ENCODE measurements at regions not wholly inside any gene's neighbourhood (a gene's known extent, or its start where the extent isn't known, plus 50 kb on each side); places are given as distances from the start of the nearest gene placed in this dataset.

DNA sequence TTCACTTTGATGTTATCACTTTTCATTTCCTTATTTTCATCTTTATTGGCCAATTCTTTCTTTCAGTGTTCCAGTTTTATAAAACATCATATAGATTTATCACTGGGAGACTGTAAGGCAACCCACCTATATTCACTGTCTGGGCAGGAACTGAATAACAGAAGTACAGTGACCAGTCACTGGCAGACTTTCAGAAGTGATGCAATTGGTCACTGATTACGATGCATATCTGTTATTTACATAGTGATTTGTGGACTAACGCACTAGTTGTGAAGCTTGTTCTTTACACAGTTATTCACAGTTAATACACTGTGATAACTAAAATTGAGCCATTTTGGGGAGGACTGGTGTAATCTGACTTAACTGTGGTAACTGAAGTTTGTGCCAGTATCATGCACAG lies 190.2 kb upstream of the DPH6 start:
- DNase-seq: no peak

DNA sequence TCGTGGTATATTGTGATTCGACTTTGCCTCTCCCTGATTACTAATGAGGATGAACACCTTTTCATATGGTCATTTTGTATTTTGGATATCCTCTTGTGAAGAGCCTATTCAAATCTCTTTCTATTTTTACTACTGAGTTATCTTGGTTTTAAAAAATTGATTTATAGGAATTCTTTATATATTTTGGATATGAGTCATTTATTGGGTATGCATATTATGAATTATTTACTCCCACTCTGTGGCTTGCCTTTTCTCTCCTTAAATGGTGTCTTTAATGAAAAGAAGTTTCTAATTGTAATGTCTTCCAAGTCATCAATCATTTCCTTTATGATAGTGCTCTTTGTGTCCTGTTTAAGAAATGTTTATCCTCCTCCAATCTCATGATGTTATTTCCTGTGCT lies 191.5 kb upstream of the DPH6 start:
- DNase-seq: no peak

DNA sequence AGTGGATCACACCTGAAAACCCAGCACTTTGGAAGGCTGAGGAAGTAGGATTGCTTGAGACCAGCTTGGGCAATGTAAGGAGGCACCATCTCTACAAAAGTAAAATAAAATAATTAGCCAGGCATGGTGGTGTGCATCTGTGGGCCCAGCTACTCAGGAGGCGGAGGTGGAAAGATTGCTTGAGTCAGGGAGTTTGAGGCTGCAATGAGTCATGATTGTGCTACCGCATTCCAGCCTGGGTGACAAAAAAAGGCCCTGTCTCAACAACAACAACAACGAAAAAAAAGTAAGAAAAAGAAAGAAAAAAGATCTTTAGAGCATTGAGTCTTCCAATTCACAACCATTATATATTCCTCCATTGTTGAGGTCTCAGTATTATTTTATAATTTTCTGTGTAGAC lies 192.4 kb upstream of the DPH6 start:
- DNase-seq: no peak

DNA sequence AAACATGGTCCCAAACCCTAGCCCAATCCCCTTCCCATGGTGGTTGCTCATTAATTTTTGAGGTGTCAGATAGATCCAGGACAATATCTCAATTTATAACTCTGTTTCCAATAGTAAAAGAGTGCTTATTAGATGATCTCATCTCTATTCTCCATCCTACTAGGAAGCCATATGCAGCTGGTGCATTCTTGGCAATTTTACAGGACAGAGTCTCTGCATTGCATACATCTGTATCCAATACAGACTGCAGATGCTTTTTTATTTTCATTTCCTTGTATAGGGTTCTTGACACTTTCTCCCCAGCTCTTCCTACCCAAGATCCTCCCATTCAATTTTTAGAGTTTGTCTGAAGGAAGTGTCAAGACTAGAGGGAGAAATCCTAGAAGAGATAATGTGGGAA lies 194.8 kb upstream of the DPH6 start:
- no peak for DNase-seq

DNA sequence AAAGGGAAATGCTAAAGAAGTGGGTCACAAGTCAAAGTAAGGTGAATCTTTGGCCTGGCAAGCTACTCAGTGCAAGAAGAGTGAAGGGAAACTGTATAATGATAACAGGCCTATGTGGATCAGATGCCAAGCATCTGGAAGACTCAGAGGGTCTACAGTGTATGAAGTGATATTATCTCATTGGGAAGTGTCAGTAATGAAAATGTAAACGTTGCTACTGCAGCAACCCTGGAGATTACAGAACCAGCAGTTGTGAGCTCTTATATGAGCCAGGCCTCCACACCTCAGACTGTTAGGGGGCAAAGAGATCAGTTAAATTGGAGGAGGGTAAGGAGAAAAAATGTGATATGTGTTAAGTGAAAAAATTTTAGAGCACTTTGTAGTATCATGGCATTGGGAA lies 195.4 kb upstream of the DPH6 start:
- DNase-seq: no peak

DNA sequence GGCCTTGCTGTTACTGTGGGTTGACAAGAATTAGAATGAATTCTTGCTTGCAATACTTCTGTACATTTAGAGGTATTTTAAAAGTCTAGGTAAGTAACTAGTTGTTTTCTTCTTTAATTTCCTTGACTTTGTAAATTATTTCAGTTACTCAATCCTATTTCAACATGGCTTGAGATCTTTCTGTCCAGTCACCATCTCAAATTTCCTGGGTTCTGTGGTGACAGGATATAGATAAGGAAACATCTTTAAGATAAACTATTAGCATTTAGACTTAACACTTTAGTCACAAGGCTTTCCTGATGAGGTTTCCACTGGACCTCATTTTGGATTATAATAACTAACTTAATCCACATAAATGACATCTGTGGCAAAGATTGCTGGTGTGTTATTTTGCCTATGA lies 195.9 kb upstream of the DPH6 start:
- no peak for DNase-seq

DNA sequence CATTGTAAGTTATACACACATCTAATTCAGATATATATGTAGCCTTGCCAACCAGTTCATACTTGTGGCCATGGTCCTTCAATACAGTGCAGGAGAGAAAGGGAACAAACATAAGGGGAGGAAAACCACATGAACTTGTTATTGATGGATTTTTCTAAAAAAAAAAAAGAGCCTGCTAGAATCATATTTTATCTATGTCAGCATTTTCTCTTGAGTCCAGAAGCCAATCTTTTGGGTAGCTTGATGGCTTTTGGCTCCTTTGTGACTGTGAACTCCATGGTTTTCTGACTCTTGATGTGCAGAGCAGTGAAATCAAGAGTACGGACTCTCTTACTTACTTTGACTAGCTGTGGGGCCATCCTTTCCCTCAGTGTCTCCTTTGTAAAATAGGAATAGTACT lies 197.4 kb upstream of the DPH6 start:
- DNase-seq: no peak

DNA sequence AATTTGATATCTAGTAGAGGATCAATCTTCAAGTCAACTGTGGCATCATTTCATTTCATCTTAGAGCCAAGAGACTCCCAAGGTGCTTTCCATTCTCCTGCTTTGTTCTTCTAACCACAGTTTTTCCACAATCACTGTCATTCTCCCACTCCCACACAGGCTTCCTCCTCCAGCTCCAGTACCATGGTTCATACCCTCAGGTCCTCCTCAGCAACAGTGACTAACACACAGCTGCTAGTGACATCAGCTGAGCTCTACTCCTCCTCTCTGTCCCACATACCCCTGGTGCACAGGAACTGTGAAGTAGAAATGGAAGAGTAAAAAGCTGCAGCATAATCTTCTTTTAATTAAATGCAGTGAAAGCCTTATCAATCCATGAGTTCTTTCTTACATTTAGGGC lies 200.2 kb upstream of the DPH6 start:
- DNase-seq: no peak

DNA sequence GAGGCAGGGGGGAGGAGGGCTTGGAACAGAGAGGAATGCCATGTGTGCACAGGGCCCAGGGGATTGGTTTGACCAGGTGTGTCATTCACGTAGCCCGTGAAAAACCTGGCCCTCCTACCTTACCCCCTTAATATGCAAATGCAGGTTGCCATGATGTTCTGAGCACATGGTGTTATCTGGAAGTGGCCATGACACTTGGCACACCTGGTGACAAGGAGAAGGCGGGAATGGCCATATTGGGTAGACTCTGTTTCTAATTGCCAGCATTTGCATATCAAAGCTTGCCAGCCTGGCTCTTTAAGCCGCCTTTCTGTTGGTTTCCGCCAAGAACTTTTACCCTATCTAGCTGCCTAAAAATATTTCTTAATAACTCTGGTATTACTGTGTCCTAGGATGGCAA lies 202.1 kb upstream of the DPH6 start:
- DNase-seq: no peak

DNA sequence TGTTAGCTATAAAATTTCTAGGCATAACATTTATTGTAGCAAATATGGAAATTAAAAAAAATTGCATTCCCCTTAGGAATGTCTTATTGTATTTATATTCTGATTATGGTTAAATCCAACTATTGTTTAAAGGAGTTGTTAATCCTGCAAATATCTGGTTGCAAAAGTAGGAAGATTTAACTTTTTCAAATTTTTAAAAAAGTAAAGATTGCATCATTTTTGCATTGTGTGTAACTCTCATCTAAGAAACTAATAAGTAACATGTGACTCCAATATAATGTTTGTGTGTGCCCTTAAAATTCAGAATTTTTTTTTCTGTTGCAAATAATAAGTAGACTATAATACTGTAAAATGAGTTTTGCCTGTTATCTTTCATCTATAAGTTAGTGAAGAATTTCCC lies 204.1 kb upstream of the DPH6 start:
- DNase-seq: no peak

DNA sequence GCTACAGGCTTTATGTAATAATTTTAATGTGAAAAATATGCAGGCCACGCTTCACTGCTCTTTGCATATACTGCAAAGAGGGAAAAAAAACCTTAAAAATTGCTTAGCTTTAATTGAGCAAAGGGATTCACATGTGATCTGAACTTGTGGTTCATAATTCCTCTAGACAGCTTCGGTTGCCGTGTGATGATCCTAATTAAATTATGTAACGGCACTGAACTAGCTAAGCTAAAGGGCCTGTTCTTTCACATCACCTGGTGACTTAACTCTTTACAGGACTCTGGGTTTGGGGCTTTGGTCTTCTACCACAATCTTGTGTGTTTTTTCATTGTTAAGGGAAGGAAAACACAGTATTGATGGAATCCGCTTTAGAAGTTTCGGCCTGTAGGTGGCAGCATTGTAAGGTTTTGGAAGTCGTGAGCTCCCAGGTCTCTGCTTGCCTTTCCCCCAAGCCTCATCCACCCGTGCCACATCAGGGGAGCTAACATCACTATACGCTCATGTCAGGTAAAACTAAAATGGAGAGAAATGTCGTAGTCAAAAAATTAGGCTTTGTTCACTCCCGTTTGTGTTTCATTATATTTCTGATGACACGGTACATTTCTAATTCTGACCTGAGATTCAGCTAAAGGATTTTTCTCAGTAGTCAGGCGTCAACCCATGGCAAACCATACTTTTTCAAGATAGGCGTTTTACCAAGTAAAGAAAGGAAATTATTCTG lies 205.6 kb upstream of the DPH6 start:
- DNase-seq: peak; percentile 17

DNA sequence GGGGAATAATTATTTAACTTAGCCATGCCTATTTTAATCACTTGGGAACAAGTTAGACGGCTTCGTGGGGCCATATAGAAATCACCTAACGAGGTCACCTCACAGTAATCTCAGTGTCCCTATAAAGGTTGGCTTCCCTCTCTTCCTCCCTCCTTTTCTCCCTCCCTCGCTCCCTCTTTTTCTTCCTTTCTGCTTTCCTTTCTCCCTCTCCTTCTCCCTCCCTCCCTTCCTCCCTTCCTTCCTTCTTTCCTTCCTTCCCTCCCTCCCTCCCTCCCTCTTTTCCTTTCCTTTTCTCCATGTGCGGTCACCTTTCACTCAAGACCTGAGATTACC lies 206.1 kb upstream of the DPH6 start:
- no peak for DNase-seq

DNA sequence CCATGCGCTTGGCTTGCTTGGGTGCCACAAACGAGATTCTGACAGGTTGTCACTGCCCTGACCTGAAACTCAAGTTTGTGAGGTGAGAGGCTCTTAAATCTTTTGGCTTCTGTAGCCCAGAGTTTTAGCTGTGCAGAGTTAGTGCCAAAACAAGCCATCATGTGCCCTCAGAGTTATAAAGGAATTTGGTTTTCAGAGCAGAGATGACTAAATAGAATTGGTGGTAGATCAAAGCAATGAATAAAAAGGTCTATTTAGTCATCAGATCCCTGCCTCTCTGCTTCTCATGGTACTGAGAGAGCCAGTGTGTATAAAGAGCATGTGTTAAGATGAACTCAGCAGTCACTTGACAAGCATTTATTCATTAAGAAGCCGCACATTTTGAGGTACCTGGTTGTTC lies 207.5 kb upstream of the DPH6 start:
- DNase-seq: no peak

DNA sequence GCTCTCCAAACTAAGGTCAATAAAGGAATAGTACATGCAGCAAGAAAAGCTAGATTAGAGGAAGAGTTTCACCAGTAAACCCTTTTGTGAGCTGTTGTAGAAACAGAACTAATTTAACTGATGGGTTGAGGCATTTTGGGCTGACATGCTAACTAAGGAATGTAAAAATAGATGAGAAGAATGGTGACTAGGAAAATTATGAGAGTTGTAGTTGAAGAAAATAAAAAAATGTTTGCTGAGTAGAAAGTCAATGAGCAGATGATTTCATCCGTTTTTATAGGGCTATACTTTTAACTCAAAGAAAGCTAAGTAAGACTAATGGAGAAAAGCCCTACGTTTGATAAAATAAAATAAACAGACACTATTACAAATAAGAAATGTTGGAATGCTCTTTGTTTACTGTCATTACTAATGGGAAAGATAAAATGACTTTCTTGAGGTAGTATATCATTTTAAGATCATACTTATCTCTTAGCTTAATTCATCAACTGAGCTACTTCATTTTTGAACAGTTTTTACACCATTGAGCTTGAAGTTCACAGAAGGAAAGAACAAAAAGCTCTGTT lies 209.4 kb upstream of the DPH6 start:
- no peak for DNase-seq

DNA sequence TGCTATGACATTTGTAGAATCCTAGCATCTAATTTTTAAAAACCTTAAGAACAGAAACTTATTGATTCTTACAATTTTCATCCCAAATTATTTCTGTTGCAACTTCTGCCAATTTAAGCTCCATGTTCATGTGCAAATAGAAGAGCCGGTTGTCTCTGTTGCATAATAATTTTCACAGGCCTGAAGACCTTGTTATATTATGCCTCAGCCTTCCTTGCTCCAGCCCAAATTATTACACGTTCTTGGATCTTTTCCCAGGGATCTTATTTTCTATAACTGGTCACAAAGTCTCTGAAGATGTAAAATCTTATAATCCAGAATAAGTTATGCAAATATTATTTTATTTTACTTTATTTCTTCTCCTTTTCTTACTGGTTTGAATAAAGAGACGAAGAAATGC lies 210.7 kb upstream of the DPH6 start:
- no peak for DNase-seq

DNA sequence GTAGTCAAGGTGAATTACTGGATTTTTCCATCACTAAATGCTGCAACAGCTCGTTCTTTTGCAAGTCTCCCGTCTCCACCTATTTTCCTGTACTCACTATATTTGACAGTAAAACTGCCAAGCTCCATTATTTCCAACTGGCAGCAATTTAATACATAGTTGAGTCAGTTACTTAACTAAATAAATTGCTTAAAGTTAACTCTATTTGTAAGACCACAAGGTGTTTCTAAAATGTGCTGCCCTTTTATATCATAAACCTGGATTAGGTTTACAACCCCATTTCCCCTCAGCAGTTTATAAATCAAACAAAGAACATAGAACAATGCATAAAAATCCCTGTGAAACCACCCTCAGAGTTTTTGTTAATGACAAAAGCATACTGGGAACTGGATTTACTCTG lies 211.4 kb upstream of the DPH6 start:
- no peak for DNase-seq

DNA sequence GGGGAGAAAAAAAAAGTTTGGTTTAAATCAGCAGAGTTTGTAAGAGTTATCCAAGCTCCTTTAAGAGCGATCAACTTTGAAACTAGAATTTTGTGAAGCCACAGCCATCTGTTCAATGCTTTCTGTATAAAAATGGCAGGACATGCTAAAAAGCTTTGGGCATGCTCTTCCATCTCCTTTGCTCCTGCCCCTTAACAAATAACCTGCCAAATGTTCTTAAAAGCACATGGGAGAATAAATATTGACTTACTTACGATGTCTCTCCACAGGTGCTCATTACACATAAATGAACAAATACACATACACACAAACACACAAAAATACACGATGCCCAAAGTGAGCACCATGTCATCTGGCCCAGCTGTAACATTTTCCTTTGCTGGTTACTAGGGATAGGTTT lies 211.8 kb upstream of the DPH6 start:
- DNase-seq: peak; percentile 1

DNA sequence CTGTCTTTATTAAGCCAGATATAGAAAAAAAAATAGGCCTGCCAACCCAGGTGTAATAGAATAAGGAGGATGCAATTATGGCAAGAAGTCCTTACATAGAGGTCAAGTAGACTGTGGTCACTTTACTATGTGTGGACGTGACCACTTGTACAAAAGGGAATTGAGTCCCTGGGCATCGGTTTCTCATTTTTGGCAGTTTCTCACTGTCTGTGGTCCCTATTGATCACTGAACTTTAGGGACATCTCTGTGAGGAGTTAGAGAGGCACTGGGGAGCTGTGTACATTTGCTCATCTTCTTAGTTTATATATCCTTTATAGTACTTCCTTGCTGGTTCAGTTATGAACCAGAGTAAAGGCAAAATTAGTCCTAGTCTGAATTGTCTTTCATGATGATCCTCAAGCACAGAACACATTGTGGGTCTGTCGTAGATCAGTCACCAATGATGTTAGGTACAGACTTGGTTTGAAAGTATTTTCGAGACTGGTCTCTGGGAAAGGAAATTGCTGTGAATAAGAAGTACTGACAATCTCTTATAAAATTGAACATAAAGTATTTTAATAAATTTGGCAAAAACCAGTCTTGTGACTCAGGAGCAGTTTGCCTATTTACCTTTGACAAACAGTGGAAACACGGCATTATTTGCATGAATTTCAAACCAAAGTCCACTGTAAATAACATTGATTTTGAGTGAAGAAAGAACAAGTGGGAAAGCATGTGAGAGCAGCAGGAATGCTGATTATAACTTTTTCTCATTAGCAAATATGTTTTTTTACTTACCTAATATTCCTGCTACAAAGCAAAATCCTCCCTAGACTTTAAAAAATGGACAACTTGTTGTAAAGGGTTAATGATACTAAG lies 218.9 kb upstream of the DPH6 start:
- DNase-seq: no peak

DNA sequence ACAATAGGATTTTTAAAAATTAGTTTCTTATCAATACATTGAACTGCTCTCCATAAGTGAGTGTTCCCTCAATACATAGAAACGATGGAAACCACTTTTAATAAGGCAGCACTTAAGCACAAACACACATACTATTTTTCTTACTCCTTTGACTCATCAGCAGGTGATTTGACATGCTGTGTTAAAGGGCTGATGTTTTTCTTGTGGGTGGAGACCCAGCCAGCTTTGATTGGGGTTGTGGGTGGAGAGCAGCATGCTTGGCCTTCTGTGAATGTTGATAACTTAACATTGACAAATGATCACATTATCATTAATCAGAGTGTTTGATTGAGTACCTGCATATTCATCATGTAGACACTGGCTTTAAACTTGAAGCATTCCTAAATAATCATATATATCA lies 223.0 kb upstream of the DPH6 start:
- no peak for DNase-seq

DNA sequence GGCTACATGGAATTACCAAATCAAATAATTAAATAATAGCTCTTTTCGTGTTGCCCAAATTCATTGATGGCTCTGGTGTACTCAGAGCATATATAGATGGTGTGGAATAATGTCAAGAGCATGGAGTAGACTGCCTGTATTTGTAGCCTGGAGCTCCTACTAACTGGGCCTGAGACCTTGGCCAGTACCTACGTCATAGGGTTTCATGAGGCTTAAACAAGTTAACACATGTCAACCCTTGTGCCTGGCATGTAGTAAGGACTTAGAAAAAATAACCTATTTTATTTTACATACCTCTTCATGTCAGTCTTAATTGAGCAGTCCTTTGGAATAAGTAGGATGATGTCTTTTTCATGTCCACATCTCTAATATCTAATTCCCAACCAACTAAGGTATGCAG lies 223.7 kb upstream of the DPH6 start:
- DNase-seq: no peak

DNA sequence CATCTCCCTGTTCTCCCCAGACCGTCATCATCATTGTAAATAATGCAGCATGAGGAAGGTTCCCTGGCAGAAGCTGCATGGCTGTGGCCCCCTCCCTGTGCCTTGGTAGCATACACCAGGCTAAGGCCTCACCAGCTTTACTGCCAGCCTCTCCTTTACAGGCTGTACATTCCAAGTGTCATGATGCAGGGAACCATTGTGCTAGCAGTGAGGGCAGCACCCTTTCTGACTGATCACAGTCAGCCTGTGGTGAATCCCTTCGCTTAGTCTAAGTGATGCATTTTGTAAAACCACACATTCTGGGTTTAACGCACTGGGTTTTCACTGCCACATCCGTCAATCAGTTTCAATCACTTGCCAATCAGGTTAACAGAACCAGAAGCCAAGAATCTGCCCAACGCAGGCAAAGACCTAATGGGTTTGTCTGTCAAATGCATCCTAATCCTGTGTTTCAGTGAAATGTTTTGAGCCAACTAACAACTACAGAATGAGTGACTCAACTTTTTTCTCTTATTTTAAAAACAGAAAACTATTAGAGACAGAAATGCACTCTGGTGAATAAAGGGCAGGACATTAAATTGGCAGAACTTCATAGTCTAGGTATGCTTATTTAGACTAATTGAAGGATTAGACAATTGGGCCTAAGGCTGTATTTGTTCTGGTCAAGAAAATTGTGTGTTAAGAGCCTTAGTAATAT lies 225.9 kb upstream of the DPH6 start:
- DNase-seq: no peak

DNA sequence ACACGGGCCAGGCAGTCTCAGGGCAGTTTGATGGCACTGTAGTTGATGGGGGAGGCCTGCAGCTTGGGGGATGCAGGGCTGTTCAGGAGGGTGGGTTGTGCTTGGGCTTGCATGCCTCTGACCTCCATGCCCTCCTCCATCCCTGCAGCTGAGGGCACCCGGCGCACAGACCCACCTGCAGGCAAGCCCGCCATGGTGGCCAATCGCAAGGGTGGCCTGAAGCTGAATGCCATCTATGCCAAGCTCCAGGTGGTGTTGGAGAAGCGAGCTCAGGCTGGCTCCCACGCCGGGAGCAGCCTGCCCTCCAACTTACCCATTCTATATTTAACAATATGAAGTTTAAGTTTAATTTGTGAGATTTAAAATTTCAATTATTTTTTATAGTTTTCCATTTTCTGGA lies 228.7 kb upstream of the DPH6 start:
- DNase-seq: no peak

DNA sequence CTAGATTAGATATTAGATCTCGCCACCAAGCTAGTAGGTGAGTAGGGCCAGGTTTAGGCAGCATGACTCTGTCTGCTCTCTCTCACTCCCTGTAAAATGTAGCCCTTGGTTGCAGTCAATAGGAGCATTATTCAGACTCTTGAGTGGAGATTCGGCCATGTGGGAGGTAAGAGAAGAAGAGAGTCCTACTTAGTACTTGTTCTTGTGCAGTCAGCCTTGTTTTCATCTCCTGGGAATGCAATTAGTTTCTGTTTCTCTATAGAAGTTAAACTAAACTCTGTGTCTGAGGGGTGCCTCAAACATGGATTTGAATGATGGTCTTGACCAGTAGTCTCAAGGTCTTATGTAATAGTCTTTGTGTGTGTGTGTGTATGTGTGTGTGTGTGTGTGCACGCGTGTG lies 229.5 kb upstream of the DPH6 start:
- no peak for DNase-seq

DNA sequence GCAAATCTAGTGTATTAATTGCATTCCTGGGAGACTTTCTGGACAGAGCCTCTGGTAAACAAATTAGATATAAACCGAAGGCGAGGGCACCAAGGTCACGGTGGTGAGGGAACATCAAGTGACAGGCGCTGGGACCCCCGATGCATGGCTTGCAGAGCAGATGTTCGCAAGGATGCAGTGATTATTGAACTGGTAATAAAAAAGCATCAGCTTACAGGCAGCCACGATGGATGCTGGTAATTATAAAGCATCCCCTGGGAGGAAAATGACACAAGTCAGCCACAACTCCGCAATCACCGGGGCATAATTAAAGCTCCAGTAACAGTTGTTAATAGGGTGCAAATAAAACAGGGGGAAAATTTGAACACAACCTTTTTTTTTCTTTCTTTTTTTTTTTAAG lies 231.1 kb upstream of the DPH6 start:
- DNase-seq: no peak

Measured in SHP77 treated with DMSO at 0.1 percent for 48 hours (cell line).